AG08395 (cell line): ENCODE measurements at regions not wholly inside any gene's neighbourhood (a gene's known extent, or its start where the extent isn't known, plus 50 kb on each side); places are given as distances from the start of the nearest gene placed in this dataset.
"Not testable (repeated sequence)": the region's sequence is repeated elsewhere in the genome, so short reads cannot be mapped to it uniquely, and the experiment has no call there.

Experiments
- DNase-seq: peaks from one replicate; pipeline ENCODE4 v3.0.0; 2012; ENCODE audit warnings: mixed read lengths, low spot score

- peak; percentile 91 for DNase-seq
These were observed 92.5 kb upstream of the RUNX3 start for GRCh38 chr1:25022361-25023189.

GRCh38 chr1:25021591-25022215 is 91.6 kb upstream of the RUNX3 start:
- DNase-seq: no peak

- DNase-seq: no peak
These were observed 90.9 kb upstream of the RUNX3 start for GRCh38 chr1:25020851-25021590.

- no peak for DNase-seq
These were observed 90.2 kb upstream of the RUNX3 start for GRCh38 chr1:25020173-25020845.

- no peak for DNase-seq
These were observed 89.5 kb upstream of the RUNX3 start for GRCh38 chr1:25019337-25020172.

GRCh38 chr1:25018943-25019336 is 88.9 kb upstream of the RUNX3 start:
- DNase-seq: no peak

- peak; percentile 15 for DNase-seq
These were observed 88.1 kb upstream of the RUNX3 start for GRCh38 chr1:25018110-25018735.

GRCh38 chr1:25017436-25018109 is 87.5 kb upstream of the RUNX3 start:
- DNase-seq: peak; percentile 16

GRCh38 chr1:25012966-25013962 is 83.2 kb upstream of the RUNX3 start:
- DNase-seq: no peak

- DNase-seq: no peak
These were observed 82.0 kb upstream of the RUNX3 start for GRCh38 chr1:25011943-25012638.

- DNase-seq: no peak
These were observed 81.2 kb upstream of the RUNX3 start for GRCh38 chr1:25011275-25011674.

GRCh38 chr1:25009671-25010262 is 79.7 kb upstream of the RUNX3 start:
- DNase-seq: no peak

GRCh38 chr1:25008192-25008485 is 78.1 kb upstream of the RUNX3 start:
- DNase-seq: no peak

- DNase-seq: not testable (repeated sequence)
These were observed 77.5 kb upstream of the RUNX3 start for GRCh38 chr1:25007390-25008191.

- no peak for DNase-seq
These were observed 76.7 kb upstream of the RUNX3 start for GRCh38 chr1:25006770-25007169.

- no peak for DNase-seq
These were observed 74.3 kb upstream of the RUNX3 start for GRCh38 chr1:25004355-25004754.

GRCh38 chr1:25003457-25004190 is 73.5 kb upstream of the RUNX3 start:
- no peak for DNase-seq
